Suprapubic skin (tissue), 4 donors: ENCODE measurements at regions not wholly inside any gene's neighbourhood (a gene's known extent, or its start where the extent isn't known, plus 50 kb on each side); places are given as distances from the start of the nearest gene placed in this dataset.

Experiments
- CTCF ChIP-seq, 2 donors: fragments of 200-600 bp in 1 of 2; fragments of 450-650 bp in 1 of 2; sonication (generic) in 1 of 2; IDR thresholded peaks; one replicate each; pipeline ENCODE4 v1.5.1; 2016 to 2019; ENCODE audit warnings: antibody characterized with exemption in 2 of 2, mild to moderate bottlenecking in 1 of 2, moderate library complexity in 1 of 2
- POLR2A ChIP-seq, 2 donors: fragments of 450-650 bp; IDR thresholded peaks; one replicate each; pipeline ENCODE4 v1.6.1; 2017; ENCODE audit warnings: antibody characterized with exemption in 2 of 2, mild to moderate bottlenecking in 2 of 2, moderate library complexity in 2 of 2
- POLR2AphosphoS5 ChIP-seq, 3 donors: sonication (generic); formaldehyde crosslinking; IDR thresholded peaks; one replicate each; pipeline ENCODE4 v1.6.1; 2017; ENCODE audit warnings: antibody characterized with exemption in 3 of 3

GRCh38 chr16:16861546-16861945 lies 482.6 kb downstream of the NPIPA7 start:
- TF ChIP-seq CTCF (IDR thresholded peaks at IDR 0.05) (peak; percentile 28 to 66), POLR2A (IDR thresholded peaks at IDR 0.05) (no peak), POLR2AphosphoS5 (IDR thresholded peaks at IDR 0.05) (no peak)
